CD14-positive monocyte (primary cell): ENCODE measurements at regions not wholly inside any gene's neighbourhood (a gene's known extent, or its start where the extent isn't known, plus 50 kb on each side); places are given as distances from the start of the nearest gene placed in this dataset.

ENCODE experiments used
- DNase-seq, 3 donors: peaks; one replicate each; pipeline ENCODE4 v3.0.0-alpha.2; 2011 to 2022
- H2AFZ ChIP-seq: 2 replicates; pipeline ENCODE4 v1.6.0; 2012; ENCODE audit warnings: mild to moderate bottlenecking, low read depth, low read length, inconsistent platforms; ENCODE audit not compliant: insufficient read depth, poor library complexity, severe bottlenecking
- H3K27ac ChIP-seq, 2 donors: 1 replicate in 1 of 2; 2 replicates in 1 of 2; pipeline ENCODE4 v1.5.1; 2012 to 2013; ENCODE audit warnings: low read length in 2 of 2, control low read depth in 1 of 2, inconsistent platforms in 1 of 2, low read depth in 1 of 2, mild to moderate bottlenecking in 1 of 2
- H3K27me3 ChIP-seq, 2 donors: one replicate each; pipeline versions ENCODE4 v1.6.0 to v1.6.1; 2011 to 2013; ENCODE audit warnings: low read length in 2 of 2; ENCODE audit not compliant: control insufficient read depth in 2 of 2, insufficient read depth in 2 of 2
- H3K36me3 ChIP-seq, 2 donors: replicated peaks in 1 of 2; 1 replicate in 1 of 2; 2 replicates in 1 of 2; pipeline versions ENCODE4 v1.5.1 to v1.6.1; 2012 to 2013; ENCODE audit warnings: low read length in 2 of 2, control low read depth in 1 of 2, inconsistent platforms in 1 of 2, mild to moderate bottlenecking in 1 of 2; ENCODE audit not compliant: insufficient read depth in 2 of 2, control insufficient read depth in 1 of 2
- H3K4me1 ChIP-seq, 2 donors: 1 replicate in 1 of 2; 2 replicates in 1 of 2; pipeline versions ENCODE4 v1.5.1 to v1.6.1; 2012 to 2013; ENCODE audit warnings: low read length in 2 of 2, control low read depth in 1 of 2, inconsistent platforms in 1 of 2, mild to moderate bottlenecking in 1 of 2, moderate library complexity in 1 of 2; ENCODE audit not compliant: insufficient read depth in 2 of 2, control insufficient read depth in 1 of 2
- H3K4me2 ChIP-seq: replicated peaks from 2 replicates; pipeline ENCODE3; 2012; ENCODE audit warnings: low read length, moderate library complexity, mild to moderate bottlenecking; ENCODE audit not compliant: poor library complexity, severe bottlenecking; ENCODE audit errors: extremely low read depth
- H3K4me3 ChIP-seq, 3 experiments: fragments of 200-600 bp in 1 of 3; sonication (generic) in 1 of 3; replicated peaks in 1 of 3; 1 replicate in 2 of 3; 2 replicates in 1 of 3; pipeline ENCODE4 v1.5.1; 2011 to 2013; ENCODE audit warnings: low read length in 3 of 3, mild to moderate bottlenecking in 3 of 3, control low read depth in 2 of 3, low read depth in 2 of 3, inconsistent platforms in 1 of 3, moderate library complexity in 1 of 3
- H3K79me2 ChIP-seq: 2 replicates; pipeline ENCODE4 v1.6.0; 2012; ENCODE audit warnings: mild to moderate bottlenecking, control low read depth, inconsistent platforms, low read length, moderate library complexity; ENCODE audit not compliant: insufficient read depth
- H3K9ac ChIP-seq: 2 replicates; pipeline ENCODE4 v1.6.0; 2017; ENCODE audit warnings: low read length, mild to moderate bottlenecking; ENCODE audit not compliant: insufficient read depth, poor library complexity, severe bottlenecking
- H3K9me3 ChIP-seq, 2 donors: replicated peaks in 1 of 2; 1 replicate in 1 of 2; 2 replicates in 1 of 2; pipeline versions ENCODE4 v1.5.1 to v1.6.1; 2012 to 2013; ENCODE audit warnings: low read length in 2 of 2, control low read depth in 1 of 2; ENCODE audit not compliant: control insufficient read depth in 1 of 2, insufficient read depth in 1 of 2
- H4K20me1 ChIP-seq: 2 replicates; pipeline ENCODE4 v1.6.0; 2012; ENCODE audit warnings: mild to moderate bottlenecking, low read length, control low read depth, moderate library complexity; ENCODE audit not compliant: insufficient read depth
- H3K27ac Mint-ChIP-seq, 7 donors: one replicate each; pipeline ENCODE4 v1.8.0; 2020; ENCODE audit warnings: mild to moderate bottlenecking in 7 of 7, mixed read lengths in 7 of 7, moderate library complexity in 6 of 7, inconsistent platforms in 2 of 7
- H3K27me3 Mint-ChIP-seq, 3 donors: one replicate each; pipeline ENCODE4 v1.8.0; 2021 to 2022; ENCODE audit warnings: low read depth in 3 of 3, mild to moderate bottlenecking in 3 of 3, mixed read lengths in 3 of 3, moderate library complexity in 3 of 3, inconsistent platforms in 1 of 3
- H3K36me3 Mint-ChIP-seq, 2 donors: one replicate each; pipeline ENCODE4 v1.8.0; 2020; ENCODE audit warnings: mixed read lengths in 2 of 2, inconsistent platforms in 1 of 2, mild to moderate bottlenecking in 1 of 2
- H3K4me1 Mint-ChIP-seq: one replicate; pipeline ENCODE4 v1.8.0; 2020; ENCODE audit warnings: mild to moderate bottlenecking, mixed read lengths
- H3K4me3 Mint-ChIP-seq, 2 donors: one replicate each; pipeline ENCODE4 v1.8.0; 2020; ENCODE audit warnings: mild to moderate bottlenecking in 2 of 2, mixed read lengths in 2 of 2, moderate library complexity in 1 of 2
- H3K9me3 Mint-ChIP-seq, 7 donors: one replicate each; pipeline ENCODE4 v1.8.0; 2020 to 2022; ENCODE audit warnings: mixed read lengths in 7 of 7, mild to moderate bottlenecking in 6 of 7, moderate library complexity in 6 of 7, inconsistent platforms in 2 of 7
- WGBS: methylation state at CpG from one replicate; pipeline ENCODE4 v1.1.5; 2013; ENCODE audit warnings: missing lambda C conversion rate; ENCODE audit not compliant: insufficient coverage; 5-methylcytosine and 5-hydroxymethylcytosine counted together
- intact Hi-C, 2 donors: fragments of 100-400 bp; cut with micrococcal nuclease; formaldehyde crosslinking; loops; one replicate each; pipeline versions ENCODE4 v1.15.0 to v1.15.1; 2023
- TF ChIP-seq, protein P1 (sequence below): fragments of 200-600 bp; IDR thresholded peaks from one replicate; pipeline ENCODE4 v1.8.0; 2022; ENCODE audit warnings: antibody characterized with exemption, mild to moderate bottlenecking

DNA sequence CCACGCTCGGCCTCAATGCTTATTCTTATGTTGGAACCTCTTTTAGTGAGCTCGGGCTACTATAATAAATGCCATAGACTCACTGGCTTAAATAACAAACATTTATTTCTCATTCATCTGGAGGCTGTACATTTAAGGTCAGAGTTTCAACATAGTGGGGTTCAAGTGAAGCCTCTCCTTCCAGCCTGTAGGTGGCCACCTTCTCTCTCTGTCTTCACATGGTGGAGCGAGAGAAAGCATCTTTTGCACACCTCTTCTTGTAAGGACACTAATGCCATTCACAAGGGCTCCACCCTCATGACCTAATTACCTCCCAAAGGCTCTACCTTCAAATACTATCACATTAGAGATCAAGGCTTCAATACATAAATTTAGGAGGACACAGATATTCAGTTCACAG, 520.3 kb upstream of the EPHA6 start:
- no peak for DNase-seq
- Mint-ChIP-seq H3K27me3 (no peaks in the 10 kb centered on the region), H3K4me3 (no peak overlapping the region), H3K4me1 (no peaks in the 10 kb centered on the region), H3K36me3 (no peaks in the 10 kb centered on the region), H3K27ac (no peak overlapping the region), H3K9me3 (peaks cover 3 to 13% (median 12%) of the 10 kb centered on the region in 7 donors)
- Histone ChIP-seq H3K9me3 (peaks cover 0 to 13% of the 10 kb centered on the region in 2 donors), H3K9ac (no peak overlapping the region), H3K27me3 (no peaks in the 10 kb centered on the region), H3K4me2 (no peak overlapping the region), H3K4me3 (no peak overlapping the region), H3K27ac (no peak overlapping the region), H2AFZ (no peak overlapping the region), H3K36me3 (no peaks in the 10 kb centered on the region), H4K20me1 (no peaks in the 10 kb centered on the region), H3K79me2 (no peaks in the 10 kb centered on the region), H3K4me1 (no peaks in the 10 kb centered on the region)
- intact Hi-C loops = no loop called here
- WGBS = no CpG with 5 or more reads among the region's 4 CpGs
- TF ChIP-seq, protein P1, sequence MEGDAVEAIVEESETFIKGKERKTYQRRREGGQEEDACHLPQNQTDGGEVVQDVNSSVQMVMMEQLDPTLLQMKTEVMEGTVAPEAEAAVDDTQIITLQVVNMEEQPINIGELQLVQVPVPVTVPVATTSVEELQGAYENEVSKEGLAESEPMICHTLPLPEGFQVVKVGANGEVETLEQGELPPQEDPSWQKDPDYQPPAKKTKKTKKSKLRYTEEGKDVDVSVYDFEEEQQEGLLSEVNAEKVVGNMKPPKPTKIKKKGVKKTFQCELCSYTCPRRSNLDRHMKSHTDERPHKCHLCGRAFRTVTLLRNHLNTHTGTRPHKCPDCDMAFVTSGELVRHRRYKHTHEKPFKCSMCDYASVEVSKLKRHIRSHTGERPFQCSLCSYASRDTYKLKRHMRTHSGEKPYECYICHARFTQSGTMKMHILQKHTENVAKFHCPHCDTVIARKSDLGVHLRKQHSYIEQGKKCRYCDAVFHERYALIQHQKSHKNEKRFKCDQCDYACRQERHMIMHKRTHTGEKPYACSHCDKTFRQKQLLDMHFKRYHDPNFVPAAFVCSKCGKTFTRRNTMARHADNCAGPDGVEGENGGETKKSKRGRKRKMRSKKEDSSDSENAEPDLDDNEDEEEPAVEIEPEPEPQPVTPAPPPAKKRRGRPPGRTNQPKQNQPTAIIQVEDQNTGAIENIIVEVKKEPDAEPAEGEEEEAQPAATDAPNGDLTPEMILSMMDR = no peak

DNA sequence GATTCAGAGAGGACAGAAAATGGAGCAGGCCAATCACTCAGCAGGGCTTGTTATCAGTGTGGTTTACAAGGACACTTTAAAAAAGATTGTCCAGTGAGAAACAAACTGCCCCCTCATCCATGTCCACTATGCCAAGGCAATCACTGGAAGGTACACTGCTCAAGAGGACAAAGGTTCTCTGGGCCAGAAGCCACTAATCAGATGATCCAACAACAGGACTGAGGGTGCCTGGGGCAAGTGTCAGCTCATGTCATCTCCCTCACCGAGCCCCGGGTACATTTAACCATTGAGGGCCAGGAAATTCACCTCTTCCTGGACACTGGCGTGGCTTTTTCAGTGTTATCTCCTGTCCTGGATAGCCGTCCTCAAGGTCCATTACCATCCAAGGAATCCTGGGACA, 513.7 kb upstream of the EPHA6 start:
- H3K27me3 ChIP-seq = no peaks in the 10 kb centered on the region
- TF ChIP-seq, protein P1 = no peak
- 94% methylated on average over 3 of the region's 4 CpGs for WGBS
- H3K4me3 ChIP-seq = no peak overlapping the region
- H3K9me3 ChIP-seq = peaks cover 6 to 16% of the 10 kb centered on the region in 2 donors
- no peaks in the 10 kb centered on the region for H3K27me3 Mint-ChIP-seq
- intact Hi-C loops = no loop called here
- no peak overlapping the region for H3K9ac ChIP-seq
- no peaks in the 10 kb centered on the region for H4K20me1 ChIP-seq
- H3K36me3 Mint-ChIP-seq = no peaks in the 10 kb centered on the region
- peaks cover 6 to 23% (median 10%) of the 10 kb centered on the region in 7 donors for H3K9me3 Mint-ChIP-seq
- H3K4me1 ChIP-seq = no peaks in the 10 kb centered on the region
- H3K4me3 Mint-ChIP-seq = no peak overlapping the region
- H3K4me1 Mint-ChIP-seq = no peaks in the 10 kb centered on the region
- H3K27ac Mint-ChIP-seq = peak overlapping the region in 1 of 7 donors; percentile 3
- no peak overlapping the region for H3K27ac ChIP-seq
- no peak for DNase-seq
- no peak overlapping the region for H2AFZ ChIP-seq
- no peak overlapping the region for H3K4me2 ChIP-seq
- no peaks in the 10 kb centered on the region for H3K79me2 ChIP-seq
- H3K36me3 ChIP-seq = no peaks in the 10 kb centered on the region
